ENCODE measurements at regions not wholly inside any gene's neighbourhood (a gene's known extent, or its start where the extent isn't known, plus 50 kb on each side); places are given as distances from the start of the nearest gene placed in this dataset.

DNA sequence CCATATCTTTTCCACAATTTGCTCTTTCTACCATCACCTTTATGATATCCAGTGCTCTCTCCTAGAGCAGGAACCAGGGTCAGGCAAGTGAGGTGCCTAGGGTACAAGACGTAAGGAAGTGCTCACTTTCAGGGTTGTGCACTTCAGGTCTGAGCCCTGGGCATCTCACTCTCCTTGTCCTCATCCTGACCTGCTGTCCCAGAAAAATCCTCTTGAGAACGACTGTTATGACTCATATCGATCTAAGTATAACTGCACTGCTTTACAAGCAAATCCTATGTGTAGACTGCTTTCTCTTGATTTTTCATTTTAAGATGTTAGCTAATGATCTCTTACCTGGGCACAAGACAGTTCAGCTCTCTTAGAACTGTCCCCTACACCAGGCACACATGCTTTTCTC lies 100.1 kb downstream of the TMEM100 start:
- TF ChIP-seq, protein P1, sequence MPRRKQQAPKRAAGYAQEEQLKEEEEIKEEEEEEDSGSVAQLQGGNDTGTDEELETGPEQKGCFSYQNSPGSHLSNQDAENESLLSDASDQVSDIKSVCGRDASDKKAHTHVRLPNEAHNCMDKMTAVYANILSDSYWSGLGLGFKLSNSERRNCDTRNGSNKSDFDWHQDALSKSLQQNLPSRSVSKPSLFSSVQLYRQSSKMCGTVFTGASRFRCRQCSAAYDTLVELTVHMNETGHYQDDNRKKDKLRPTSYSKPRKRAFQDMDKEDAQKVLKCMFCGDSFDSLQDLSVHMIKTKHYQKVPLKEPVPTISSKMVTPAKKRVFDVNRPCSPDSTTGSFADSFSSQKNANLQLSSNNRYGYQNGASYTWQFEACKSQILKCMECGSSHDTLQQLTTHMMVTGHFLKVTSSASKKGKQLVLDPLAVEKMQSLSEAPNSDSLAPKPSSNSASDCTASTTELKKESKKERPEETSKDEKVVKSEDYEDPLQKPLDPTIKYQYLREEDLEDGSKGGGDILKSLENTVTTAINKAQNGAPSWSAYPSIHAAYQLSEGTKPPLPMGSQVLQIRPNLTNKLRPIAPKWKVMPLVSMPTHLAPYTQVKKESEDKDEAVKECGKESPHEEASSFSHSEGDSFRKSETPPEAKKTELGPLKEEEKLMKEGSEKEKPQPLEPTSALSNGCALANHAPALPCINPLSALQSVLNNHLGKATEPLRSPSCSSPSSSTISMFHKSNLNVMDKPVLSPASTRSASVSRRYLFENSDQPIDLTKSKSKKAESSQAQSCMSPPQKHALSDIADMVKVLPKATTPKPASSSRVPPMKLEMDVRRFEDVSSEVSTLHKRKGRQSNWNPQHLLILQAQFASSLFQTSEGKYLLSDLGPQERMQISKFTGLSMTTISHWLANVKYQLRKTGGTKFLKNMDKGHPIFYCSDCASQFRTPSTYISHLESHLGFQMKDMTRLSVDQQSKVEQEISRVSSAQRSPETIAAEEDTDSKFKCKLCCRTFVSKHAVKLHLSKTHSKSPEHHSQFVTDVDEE (CRISPR knock-in tag; IDR thresholded peaks at IDR 0.05), result no peak
- no peak for TF ChIP-seq ZFP3 (CRISPR knock-in tag; IDR thresholded peaks at IDR 0.05)
- no peak for TF ChIP-seq ISL1 (CRISPR knock-in tag; IDR thresholded peaks at IDR 0.05)
- no peak for TF ChIP-seq ZC3H10 (CRISPR knock-in tag; IDR thresholded peaks at IDR 0.05)
- no peak for TF ChIP-seq TCF4 (CRISPR knock-in tag; IDR thresholded peaks at IDR 0.05; ENCODE audit: borderline replicate concordance)
- no peak for TF ChIP-seq SNAI2 (CRISPR knock-in tag; IDR thresholded peaks at IDR 0.05)
- TF ChIP-seq ZNF70 (CRISPR knock-in tag; IDR thresholded peaks at IDR 0.05), result no peak
- TF ChIP-seq ZFP30 (CRISPR knock-in tag; IDR thresholded peaks at IDR 0.05), result no peak
- TF ChIP-seq OSR1 (CRISPR knock-in tag; IDR thresholded peaks at IDR 0.05), result no peak
- TF ChIP-seq, protein P2, sequence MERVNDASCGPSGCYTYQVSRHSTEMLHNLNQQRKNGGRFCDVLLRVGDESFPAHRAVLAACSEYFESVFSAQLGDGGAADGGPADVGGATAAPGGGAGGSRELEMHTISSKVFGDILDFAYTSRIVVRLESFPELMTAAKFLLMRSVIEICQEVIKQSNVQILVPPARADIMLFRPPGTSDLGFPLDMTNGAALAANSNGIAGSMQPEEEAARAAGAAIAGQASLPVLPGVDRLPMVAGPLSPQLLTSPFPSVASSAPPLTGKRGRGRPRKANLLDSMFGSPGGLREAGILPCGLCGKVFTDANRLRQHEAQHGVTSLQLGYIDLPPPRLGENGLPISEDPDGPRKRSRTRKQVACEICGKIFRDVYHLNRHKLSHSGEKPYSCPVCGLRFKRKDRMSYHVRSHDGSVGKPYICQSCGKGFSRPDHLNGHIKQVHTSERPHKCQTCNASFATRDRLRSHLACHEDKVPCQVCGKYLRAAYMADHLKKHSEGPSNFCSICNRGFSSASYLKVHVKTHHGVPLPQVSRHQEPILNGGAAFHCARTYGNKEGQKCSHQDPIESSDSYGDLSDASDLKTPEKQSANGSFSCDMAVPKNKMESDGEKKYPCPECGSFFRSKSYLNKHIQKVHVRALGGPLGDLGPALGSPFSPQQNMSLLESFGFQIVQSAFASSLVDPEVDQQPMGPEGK (CRISPR knock-in tag; IDR thresholded peaks at IDR 0.05; ENCODE audit: borderline replicate concordance), result no peak

Data from SK-N-SH treated with all-trans-retinoic acid at 6 μM for 48 hours (cell line).